ENCODE measurements at regions not wholly inside any gene's neighbourhood (a gene's known extent, or its start where the extent isn't known, plus 50 kb on each side); places are given as distances from the start of the nearest gene placed in this dataset.
"Not testable (repeated sequence)": the region's sequence is repeated elsewhere in the genome, so short reads cannot be mapped to it uniquely, and the experiment has no call there.

- Histone ChIP-seq H3K27ac (no peak overlapping the region), H3K36me3 (no peaks in the 10 kb centered on the region), H3K4me3 (no peak overlapping the region), H3K27me3 (no peaks in the 10 kb centered on the region), H3K4me1 (no peaks in the 10 kb centered on the region), H3K9me3 (no peaks in the 10 kb centered on the region)
- 50 to 57% methylated on average over 4 of the region's 4 CpGs for WGBS, 2 donors (ENCODE audit: low coverage in 1 of 2)
- intact Hi-C loops (cut with DNase I; ENCODE audit: low total_unique reads) (no loop called here), in situ Hi-C loops (cut with MboI; ENCODE audit: low pct_ligation_motif_present in 1 of 4, low pct_unique_long_range_greater_than_20kb in 1 of 4, low sequenced_read_pairs in 3 of 4) (no loop called here)
- no peak for DNase-seq
- TF ChIP-seq, protein P1, sequence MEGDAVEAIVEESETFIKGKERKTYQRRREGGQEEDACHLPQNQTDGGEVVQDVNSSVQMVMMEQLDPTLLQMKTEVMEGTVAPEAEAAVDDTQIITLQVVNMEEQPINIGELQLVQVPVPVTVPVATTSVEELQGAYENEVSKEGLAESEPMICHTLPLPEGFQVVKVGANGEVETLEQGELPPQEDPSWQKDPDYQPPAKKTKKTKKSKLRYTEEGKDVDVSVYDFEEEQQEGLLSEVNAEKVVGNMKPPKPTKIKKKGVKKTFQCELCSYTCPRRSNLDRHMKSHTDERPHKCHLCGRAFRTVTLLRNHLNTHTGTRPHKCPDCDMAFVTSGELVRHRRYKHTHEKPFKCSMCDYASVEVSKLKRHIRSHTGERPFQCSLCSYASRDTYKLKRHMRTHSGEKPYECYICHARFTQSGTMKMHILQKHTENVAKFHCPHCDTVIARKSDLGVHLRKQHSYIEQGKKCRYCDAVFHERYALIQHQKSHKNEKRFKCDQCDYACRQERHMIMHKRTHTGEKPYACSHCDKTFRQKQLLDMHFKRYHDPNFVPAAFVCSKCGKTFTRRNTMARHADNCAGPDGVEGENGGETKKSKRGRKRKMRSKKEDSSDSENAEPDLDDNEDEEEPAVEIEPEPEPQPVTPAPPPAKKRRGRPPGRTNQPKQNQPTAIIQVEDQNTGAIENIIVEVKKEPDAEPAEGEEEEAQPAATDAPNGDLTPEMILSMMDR (IDR thresholded peaks at IDR 0.05) = no peak
- TF ChIP-seq POLR2A (IDR thresholded peaks at IDR 0.05) (no peak), POLR2AphosphoS5 (IDR thresholded peaks at IDR 0.05) (no peak), EP300 (IDR thresholded peaks at IDR 0.05; ENCODE audit: low read depth) (no peak)
Observed at GRCh38 chr14:71566276-71566675, 366.0 kb upstream of the RGS6 start.

GRCh38 chr14:71567499-71568133 lies 364.6 kb upstream of the RGS6 start:
- intact Hi-C loops (cut with DNase I; ENCODE audit: low total_unique reads); in situ Hi-C loops (cut with MboI; ENCODE audit: low pct_ligation_motif_present in 1 of 4, low pct_unique_long_range_greater_than_20kb in 1 of 4, low sequenced_read_pairs in 3 of 4): not testable (repeated sequence)
- WGBS, 2 donors (ENCODE audit: low coverage in 1 of 2) = 98% methylated on average over 2 of the region's 2 CpGs; no CpG with 5 or more reads in 1 of the 2 donors

GRCh38 chr14:71574976-71575375 lies 357.3 kb upstream of the RGS6 start:
- Histone ChIP-seq H3K27ac (no peak overlapping the region), H3K4me1 (peaks cover 0 to 5% (median 0%) of the 10 kb centered on the region in 4 donors), H3K4me3 (no peak overlapping the region), H3K27me3 (no peaks in the 10 kb centered on the region), H3K36me3 (no peaks in the 10 kb centered on the region), H3K9me3 (no peaks in the 10 kb centered on the region)
- TF ChIP-seq, protein P1 (IDR thresholded peaks at IDR 0.05) = no peak
- TF ChIP-seq EP300 (IDR thresholded peaks at IDR 0.05; ENCODE audit: low read depth) (no peak), POLR2A (IDR thresholded peaks at IDR 0.05) (no peak), POLR2AphosphoS5 (IDR thresholded peaks at IDR 0.05) (no peak)
- WGBS, 2 donors (ENCODE audit: low coverage in 1 of 2) = 50 to 60% methylated on average over 2 of the region's 2 CpGs
- in situ Hi-C loops (cut with MboI; ENCODE audit: low pct_ligation_motif_present in 1 of 4, low pct_unique_long_range_greater_than_20kb in 1 of 4, low sequenced_read_pairs in 3 of 4) (no loop called here), intact Hi-C loops (cut with DNase I; ENCODE audit: low total_unique reads) (no loop called here)
- no peak for DNase-seq

More at GRCh38 chr14:71567499-71568133, 364.6 kb upstream of the RGS6 start:
- not testable (repeated sequence) for H3K4me1 ChIP-seq, H3K27me3 ChIP-seq, H3K4me3 ChIP-seq, H3K9me3 ChIP-seq, H3K36me3 ChIP-seq, DNase-seq, H3K27ac ChIP-seq

DNA sequence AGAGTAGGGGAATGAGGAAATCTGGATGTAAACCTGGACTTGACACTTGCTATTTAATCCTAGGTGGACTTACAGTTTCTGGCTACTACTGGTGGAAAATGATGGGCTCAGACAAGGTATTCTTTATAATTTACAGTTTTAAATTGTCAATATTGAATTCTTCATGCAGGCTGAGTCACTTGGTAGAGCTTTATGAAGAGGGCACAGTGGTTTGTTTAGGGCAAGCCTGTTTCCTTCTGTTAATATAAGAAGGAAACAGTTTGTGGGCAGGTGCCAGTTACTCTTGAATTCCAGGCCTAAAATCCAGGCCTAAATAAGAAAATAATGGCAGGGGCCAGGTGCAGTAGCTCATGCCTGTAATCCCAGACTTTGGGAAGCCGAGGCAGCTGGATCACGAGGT lies 355.8 kb upstream of the RGS6 start:
- intact Hi-C loops (cut with DNase I; ENCODE audit: low total_unique reads) = no loop called here

More for the DNA sequence above, 355.8 kb upstream of the RGS6 start:
- no peaks in the 10 kb centered on the region for H3K9me3 ChIP-seq
- in situ Hi-C loops (cut with MboI; ENCODE audit: low pct_ligation_motif_present in 1 of 4, low pct_unique_long_range_greater_than_20kb in 1 of 4, low sequenced_read_pairs in 3 of 4) = no loop called here
- no peak overlapping the region for H3K27ac ChIP-seq
- peaks cover 0 to 5% (median 0%) of the 10 kb centered on the region in 4 donors for H3K4me1 ChIP-seq
- TF ChIP-seq POLR2A (IDR thresholded peaks at IDR 0.05) (no peak), POLR2AphosphoS5 (IDR thresholded peaks at IDR 0.05) (no peak), EP300 (IDR thresholded peaks at IDR 0.05; ENCODE audit: low read depth) (no peak)
- TF ChIP-seq, protein P1 (IDR thresholded peaks at IDR 0.05) = no peak
- no peak for DNase-seq
- no peak overlapping the region for H3K4me3 ChIP-seq
- no peaks in the 10 kb centered on the region for H3K27me3 ChIP-seq
- WGBS, 2 donors (ENCODE audit: low coverage in 1 of 2) = 100% methylated on average over 2 of the region's 2 CpGs; no CpG with 5 or more reads in 1 of the 2 donors
- no peaks in the 10 kb centered on the region for H3K36me3 ChIP-seq

All from transverse colon (tissue), 4 donors.